Tibial artery (tissue), 4 donors: ENCODE measurements at regions not wholly inside any gene's neighbourhood (a gene's known extent, or its start where the extent isn't known, plus 50 kb on each side); places are given as distances from the start of the nearest gene placed in this dataset.

Experiments used
- DNase-seq, 2 donors: peaks; one replicate each; pipeline ENCODE4 v3.0.0-alpha.2; 2019
- H3K27ac ChIP-seq, 2 donors: fragments of 200-600 bp; sonication (generic) in 1 of 2; 1 replicate in 1 of 2; 2 replicates in 1 of 2; pipeline ENCODE4 v1.5.1; 2018 to 2019; ENCODE audit warnings: mild to moderate bottlenecking in 1 of 2
- H3K27me3 ChIP-seq, 2 donors: fragments of 200-600 bp; sonication (generic) in 1 of 2; one replicate each; pipeline versions ENCODE4 v1.5.1 to v1.6.0; 2016 to 2019
- H3K36me3 ChIP-seq, 3 donors: fragments of 200-600 bp; sonication (generic) in 2 of 3; one replicate each; pipeline ENCODE4 v1.5.1; 2016 to 2019; ENCODE audit warnings: mild to moderate bottlenecking in 2 of 3
- H3K4me1 ChIP-seq, 4 donors: fragments of 200-600 bp; sonication (generic) in 2 of 4; 1 replicate in 3 of 4; 2 replicates in 1 of 4; pipeline ENCODE4 v1.5.1; 2016 to 2019
- H3K4me3 ChIP-seq, 2 donors: fragments of 200-600 bp; sonication (generic) in 1 of 2; 1 replicate in 1 of 2; 2 replicates in 1 of 2; pipeline ENCODE4 v1.5.1; 2018 to 2019; ENCODE audit warnings: mild to moderate bottlenecking in 2 of 2
- H3K9me3 ChIP-seq, 3 donors: fragments of 200-600 bp; sonication (generic) in 1 of 3; one replicate each; pipeline ENCODE4 v1.5.1; 2016 to 2019
- CTCF ChIP-seq, 2 experiments: fragments of 200-600 bp in 1 of 2; fragments of 450-650 bp in 1 of 2; IDR thresholded peaks; one replicate each; pipeline ENCODE4 v1.5.1; 2017 to 2019; ENCODE audit warnings: antibody characterized with exemption in 2 of 2, mild to moderate bottlenecking in 1 of 2, moderate library complexity in 1 of 2
- intact Hi-C: fragments of 100-400 bp; cut with DNase I; formaldehyde crosslinking; loops from one replicate; pipeline ENCODE4 v1.15.0; 2023; ENCODE audit warnings: low total_unique reads

- Histone ChIP-seq H3K9me3 (no peaks in the 10 kb centered on the region), H3K27me3 (no peaks in the 10 kb centered on the region), H3K36me3 (no peaks in the 10 kb centered on the region), H3K27ac (no peak overlapping the region), H3K4me1 (no peaks in the 10 kb centered on the region), H3K4me3 (no peak overlapping the region)
- no peak for DNase-seq
- intact Hi-C loops = no loop called here
- TF ChIP-seq CTCF (IDR thresholded peaks at IDR 0.05) = no peak
These were observed 121.3 kb upstream of the GOT2 start for GRCh38 chr16:58855291-58855863.

GRCh38 chr16:58853854-58854791 is 120.0 kb upstream of the GOT2 start:
- TF ChIP-seq CTCF (IDR thresholded peaks at IDR 0.05) = no peak
- Histone ChIP-seq H3K9me3 (no peaks in the 10 kb centered on the region), H3K27me3 (no peaks in the 10 kb centered on the region), H3K4me3 (no peak overlapping the region), H3K36me3 (no peaks in the 10 kb centered on the region), H3K4me1 (no peaks in the 10 kb centered on the region), H3K27ac (no peak overlapping the region)
- DNase-seq = no peak
- intact Hi-C loops = no loop called here

GRCh38 chr16:58850678-58851020 is 116.5 kb upstream of the GOT2 start:
- Histone ChIP-seq H3K9me3 (no peaks in the 10 kb centered on the region), H3K27me3 (no peaks in the 10 kb centered on the region), H3K4me1 (no peaks in the 10 kb centered on the region), H3K4me3 (no peak overlapping the region), H3K27ac (no peak overlapping the region), H3K36me3 (no peaks in the 10 kb centered on the region)
- no peak for TF ChIP-seq CTCF (IDR thresholded peaks at IDR 0.05)
- intact Hi-C loops = no loop called here
- DNase-seq = no peak

- DNase-seq = no peak
- Histone ChIP-seq H3K27ac (no peak overlapping the region), H3K4me1 (no peaks in the 10 kb centered on the region), H3K36me3 (no peaks in the 10 kb centered on the region), H3K9me3 (no peaks in the 10 kb centered on the region), H3K27me3 (no peaks in the 10 kb centered on the region), H3K4me3 (no peak overlapping the region)
- TF ChIP-seq CTCF (IDR thresholded peaks at IDR 0.05) = no peak
- intact Hi-C loops = no loop called here
These were observed 116.0 kb upstream of the GOT2 start for GRCh38 chr16:58850019-58850677.

GRCh38 chr16:58848662-58849002 is 114.5 kb upstream of the GOT2 start:
- intact Hi-C loops = no loop called here
- TF ChIP-seq CTCF (IDR thresholded peaks at IDR 0.05) = no peak
- Histone ChIP-seq H3K9me3 (no peaks in the 10 kb centered on the region), H3K4me3 (no peak overlapping the region), H3K27me3 (no peaks in the 10 kb centered on the region), H3K27ac (no peak overlapping the region), H3K36me3 (no peaks in the 10 kb centered on the region), H3K4me1 (no peaks in the 10 kb centered on the region)
- DNase-seq = no peak
